Peyer's patch (tissue), 4 donors: ENCODE measurements at regions not wholly inside any gene's neighbourhood (a gene's known extent, or its start where the extent isn't known, plus 50 kb on each side); places are given as distances from the start of the nearest gene placed in this dataset.

Source experiments
- DNase-seq, 3 donors: peaks; one replicate each; pipeline ENCODE4 v3.0.0-alpha.2; 2017 to 2019
- H3K27ac ChIP-seq, 4 donors: fragments of 200-600 bp; sonication (generic); one replicate each; pipeline ENCODE4 v1.5.1; 2016 to 2019
- H3K27me3 ChIP-seq, 2 donors: fragments of 200-600 bp; sonication (generic); one replicate each; pipeline ENCODE4 v1.5.1; 2019
- H3K36me3 ChIP-seq, 3 donors: fragments of 200-600 bp; sonication (generic); one replicate each; pipeline ENCODE4 v1.5.1; 2016 to 2019
- H3K4me1 ChIP-seq, 4 donors: fragments of 200-600 bp; sonication (generic); one replicate each; pipeline ENCODE4 v1.5.1; 2016 to 2019
- H3K4me3 ChIP-seq, 4 donors: fragments of 200-600 bp; sonication (generic); 1 replicate in 3 of 4; 2 replicates in 1 of 4; pipeline ENCODE4 v1.5.1; 2016 to 2019; ENCODE audit warnings: mild to moderate bottlenecking in 1 of 4
- H3K9me3 ChIP-seq, 4 donors: fragments of 200-600 bp; sonication (generic); one replicate each; pipeline ENCODE4 v1.5.1; 2016 to 2019; ENCODE audit warnings: mild to moderate bottlenecking in 1 of 4
- CTCF ChIP-seq, 6 experiments: fragments of 450-650 bp in 4 of 6; fragments of 200-600 bp in 2 of 6; sonication (generic) in 1 of 6; IDR thresholded peaks; one replicate each; pipeline ENCODE4 v1.5.1; 2017 to 2019; ENCODE audit warnings: antibody characterized with exemption in 6 of 6, mild to moderate bottlenecking in 3 of 6, moderate library complexity in 1 of 6
- POLR2A ChIP-seq, 2 donors: fragments of 450-650 bp; IDR thresholded peaks; one replicate each; pipeline ENCODE4 v1.5.1; 2017; ENCODE audit warnings: antibody characterized with exemption in 2 of 2, mild to moderate bottlenecking in 2 of 2, moderate library complexity in 2 of 2

- no peak overlapping the region for H3K4me3 ChIP-seq
- no peak for DNase-seq
- H3K27me3 ChIP-seq, result no peaks in the 10 kb centered on the region
- H3K27ac ChIP-seq, result peak overlapping the region in 1 of 4 donors; percentile 7
- no peaks in the 10 kb centered on the region for H3K36me3 ChIP-seq
- no peaks in the 10 kb centered on the region for H3K9me3 ChIP-seq
- peaks cover 0 to 3% (median 0%) of the 10 kb centered on the region in 4 donors for H3K4me1 ChIP-seq
- TF ChIP-seq CTCF (IDR thresholded peaks at IDR 0.05) (no peak), POLR2A (IDR thresholded peaks at IDR 0.05) (no peak)
These were observed 116.0 kb upstream of the TARS1 start for GRCh38 chr5:33324667-33325307.

GRCh38 chr5:33328818-33329217 is 111.9 kb upstream of the TARS1 start:
- H3K36me3 ChIP-seq, result no peaks in the 10 kb centered on the region
- H3K9me3 ChIP-seq, result no peaks in the 10 kb centered on the region
- H3K27me3 ChIP-seq, result no peaks in the 10 kb centered on the region
- H3K27ac ChIP-seq, result no peak overlapping the region
- no peak overlapping the region for H3K4me3 ChIP-seq
- TF ChIP-seq CTCF (IDR thresholded peaks at IDR 0.05), result no peak
- TF ChIP-seq POLR2A (IDR thresholded peaks at IDR 0.05), result no peak
- no peaks in the 10 kb centered on the region for H3K4me1 ChIP-seq
- DNase-seq, result no peak

- Histone ChIP-seq H3K9me3 (no peaks in the 10 kb centered on the region), H3K4me1 (no peaks in the 10 kb centered on the region), H3K36me3 (no peaks in the 10 kb centered on the region), H3K27ac (no peak overlapping the region), H3K27me3 (no peaks in the 10 kb centered on the region), H3K4me3 (no peak overlapping the region)
- TF ChIP-seq CTCF (IDR thresholded peaks at IDR 0.05) (no peak), POLR2A (IDR thresholded peaks at IDR 0.05) (no peak)
- DNase-seq, result no peak
These were observed 110.9 kb upstream of the TARS1 start for GRCh38 chr5:33329891-33330290.

GRCh38 chr5:33330426-33330825 is 110.3 kb upstream of the TARS1 start:
- Histone ChIP-seq H3K36me3 (no peaks in the 10 kb centered on the region), H3K27ac (no peak overlapping the region), H3K4me3 (no peak overlapping the region), H3K27me3 (no peaks in the 10 kb centered on the region), H3K9me3 (no peaks in the 10 kb centered on the region), H3K4me1 (no peaks in the 10 kb centered on the region)
- DNase-seq, result no peak
- TF ChIP-seq POLR2A (IDR thresholded peaks at IDR 0.05) (no peak), CTCF (IDR thresholded peaks at IDR 0.05) (no peak)

GRCh38 chr5:33330992-33331391 is 109.8 kb upstream of the TARS1 start:
- Histone ChIP-seq H3K27me3 (no peaks in the 10 kb centered on the region), H3K4me1 (no peaks in the 10 kb centered on the region), H3K4me3 (no peak overlapping the region), H3K36me3 (no peaks in the 10 kb centered on the region), H3K9me3 (no peaks in the 10 kb centered on the region), H3K27ac (no peak overlapping the region)
- no peak for DNase-seq
- TF ChIP-seq POLR2A (IDR thresholded peaks at IDR 0.05) (no peak), CTCF (IDR thresholded peaks at IDR 0.05) (no peak)

- H3K27ac ChIP-seq, result no peak overlapping the region
These were observed 108.0 kb upstream of the TARS1 start for GRCh38 chr5:33332804-33333203.

More at GRCh38 chr5:33332804-33333203, 108.0 kb upstream of the TARS1 start:
- no peaks in the 10 kb centered on the region for H3K9me3 ChIP-seq
- no peak for DNase-seq
- no peak overlapping the region for H3K4me3 ChIP-seq
- no peak for TF ChIP-seq CTCF (IDR thresholded peaks at IDR 0.05)
- TF ChIP-seq POLR2A (IDR thresholded peaks at IDR 0.05), result no peak
- no peaks in the 10 kb centered on the region for H3K27me3 ChIP-seq
- no peaks in the 10 kb centered on the region for H3K36me3 ChIP-seq
- H3K4me1 ChIP-seq, result no peaks in the 10 kb centered on the region
